ENCODE measurements at regions not wholly inside any gene's neighbourhood (a gene's known extent, or its start where the extent isn't known, plus 50 kb on each side); places are given as distances from the start of the nearest gene placed in this dataset.

GRCh38 chr6:157747370-157747769, 75.7 kb upstream of the SNX9 start:
- no peak overlapping the region for H3T11ph ChIP-seq (ENCODE audit: low read length)
- no peaks in the 10 kb centered on the region for H3K27me3 ChIP-seq (ENCODE audit: insufficient read depth, low read length)
- H4K91ac ChIP-seq (ENCODE audit: insufficient read length, low read depth, low read length): no peak overlapping the region
- H3K23ac ChIP-seq (ENCODE audit: insufficient read length, low read depth, low read length): no peak overlapping the region
- TF ChIP-seq CTCF (conservative IDR thresholded peaks at IDR 0.05): no peak
- Mint-ChIP-seq H3K4me3 (no peak overlapping the region), H3K36me3 (ENCODE audit: insufficient read depth in 1 of 3, low read depth in 3 of 3) (peaks cover 15 to 32% (median 23%) of the 10 kb centered on the region in 3 experiments), H3K27ac (no peak overlapping the region), H3K27me3 (ENCODE audit: low read depth) (no peaks in the 10 kb centered on the region; the same call in 1 of the 2 replicates), H3K4me1 (peaks cover 7 to 11% of the 10 kb centered on the region in 2 experiments), H3K9me3 (peaks cover 31 to 33% of the 10 kb centered on the region in 2 experiments)
- no peak overlapping the region for H2AK5ac ChIP-seq (ENCODE audit: insufficient read length, low read length)
- DNase-seq: no peak
- no peak overlapping the region for H4K5ac ChIP-seq (ENCODE audit: insufficient read length, low read depth, low read length)
- no peak overlapping the region for H2BK12ac ChIP-seq (ENCODE audit: insufficient read length, low read depth, low read length)
- H3K56ac ChIP-seq (ENCODE audit: insufficient read length, low read depth, low read length): no peak overlapping the region
- WGBS (ENCODE audit: extremely low coverage, insufficient read length, low lambda C conversion rate): no CpG with 5 or more reads among the region's 4 CpGs
- H2BK15ac ChIP-seq (ENCODE audit: low read depth, low read length): no peak overlapping the region
- H4K20me1 ChIP-seq (ENCODE audit: control insufficient read depth, insufficient read depth, insufficient read length): no peaks in the 10 kb centered on the region
- no peak overlapping the region for H3K9ac ChIP-seq (ENCODE audit: extremely low read depth, insufficient read length, low read length)
- H2BK120ac ChIP-seq (ENCODE audit: low read depth, low read length, poor library complexity, severe bottlenecking): no peak overlapping the region
- H4K8ac ChIP-seq (replicated peaks; ENCODE audit: insufficient read length, low read depth, low read length): no peak overlapping the region
- no peak overlapping the region for H3K4me2 ChIP-seq (ENCODE audit: insufficient read depth, insufficient read length, low read length)
- no peak overlapping the region for H2BK20ac ChIP-seq (ENCODE audit: low read depth, low read length, poor library complexity, severe bottlenecking)
- no peaks in the 10 kb centered on the region for H3K23me2 ChIP-seq (ENCODE audit: insufficient read length, low read depth, low read length, poor library complexity, severe bottlenecking)
- H2AFZ ChIP-seq (ENCODE audit: low read length): no peak overlapping the region
- H3K14ac ChIP-seq (ENCODE audit: insufficient read depth, low read length): no peak overlapping the region
- peaks cover 18% of the 10 kb centered on the region for H3K9me3 ChIP-seq (ENCODE audit: control insufficient read depth, low read depth, low read length)
- H3K79me2 ChIP-seq (ENCODE audit: insufficient read depth, low read length): no peaks in the 10 kb centered on the region
- no peaks in the 10 kb centered on the region for H3K4me1 ChIP-seq (ENCODE audit: insufficient read depth, low read length)
- no peak overlapping the region for H3K18ac ChIP-seq (ENCODE audit: insufficient read length, low read depth, low read length)
- no peak overlapping the region for H2BK5ac ChIP-seq (ENCODE audit: insufficient read length, low read length)
- H3K79me1 ChIP-seq (ENCODE audit: insufficient read depth, low read depth, low read length, poor library complexity, severe bottlenecking): no peaks in the 10 kb centered on the region
- no peak overlapping the region for H3K27ac ChIP-seq (ENCODE audit: insufficient read length, low read depth, low read length)
- H3K4ac ChIP-seq (ENCODE audit: low read depth, low read length): no peak overlapping the region
